ENCODE measurements at regions not wholly inside any gene's neighbourhood (a gene's known extent, or its start where the extent isn't known, plus 50 kb on each side); places are given as distances from the start of the nearest gene placed in this dataset.

DNA sequence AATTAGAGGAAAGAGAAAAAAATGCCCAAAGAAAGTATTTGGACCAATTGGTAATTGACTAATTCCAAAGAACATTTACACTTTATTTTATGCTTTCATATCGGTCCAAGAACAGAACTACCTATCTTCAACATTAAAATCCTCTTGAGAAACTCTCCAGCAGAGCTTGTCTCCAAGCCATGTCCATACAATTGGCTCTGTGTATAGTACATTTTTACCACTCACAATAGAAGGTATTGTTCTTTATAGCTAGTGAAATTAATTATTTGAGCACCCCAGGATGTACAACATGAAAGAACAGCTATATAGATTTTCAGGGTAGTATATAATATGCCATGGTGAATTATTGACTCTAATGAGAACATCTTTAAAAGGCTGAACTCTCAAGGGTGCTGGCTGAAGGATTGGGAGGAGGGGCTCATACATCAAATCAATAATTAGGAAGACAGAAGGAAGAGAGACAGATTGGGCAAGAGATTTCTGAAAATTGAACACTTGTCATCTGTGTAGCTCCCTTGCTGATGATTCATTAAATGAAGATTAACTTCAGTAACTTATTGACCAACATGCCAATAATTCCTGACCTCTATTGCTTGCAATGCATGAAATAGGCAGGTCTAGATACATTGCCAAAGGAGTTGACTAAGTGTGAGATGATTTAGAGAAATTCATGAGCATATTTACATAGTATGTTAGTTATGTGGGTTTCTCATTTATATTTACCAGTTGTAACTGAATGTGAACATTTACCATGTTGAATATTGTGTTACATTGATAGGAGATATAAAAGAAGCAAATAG, 249.7 kb downstream of the MTERF1 start:
- TF ChIP-seq, protein P1, sequence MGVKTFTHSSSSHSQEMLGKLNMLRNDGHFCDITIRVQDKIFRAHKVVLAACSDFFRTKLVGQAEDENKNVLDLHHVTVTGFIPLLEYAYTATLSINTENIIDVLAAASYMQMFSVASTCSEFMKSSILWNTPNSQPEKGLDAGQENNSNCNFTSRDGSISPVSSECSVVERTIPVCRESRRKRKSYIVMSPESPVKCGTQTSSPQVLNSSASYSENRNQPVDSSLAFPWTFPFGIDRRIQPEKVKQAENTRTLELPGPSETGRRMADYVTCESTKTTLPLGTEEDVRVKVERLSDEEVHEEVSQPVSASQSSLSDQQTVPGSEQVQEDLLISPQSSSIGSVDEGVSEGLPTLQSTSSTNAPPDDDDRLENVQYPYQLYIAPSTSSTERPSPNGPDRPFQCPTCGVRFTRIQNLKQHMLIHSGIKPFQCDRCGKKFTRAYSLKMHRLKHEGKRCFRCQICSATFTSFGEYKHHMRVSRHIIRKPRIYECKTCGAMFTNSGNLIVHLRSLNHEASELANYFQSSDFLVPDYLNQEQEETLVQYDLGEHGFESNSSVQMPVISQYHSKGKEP (tag by site-specific recombination; IDR thresholded peaks at IDR 0.05): no peak
- TF ChIP-seq, protein P2, sequence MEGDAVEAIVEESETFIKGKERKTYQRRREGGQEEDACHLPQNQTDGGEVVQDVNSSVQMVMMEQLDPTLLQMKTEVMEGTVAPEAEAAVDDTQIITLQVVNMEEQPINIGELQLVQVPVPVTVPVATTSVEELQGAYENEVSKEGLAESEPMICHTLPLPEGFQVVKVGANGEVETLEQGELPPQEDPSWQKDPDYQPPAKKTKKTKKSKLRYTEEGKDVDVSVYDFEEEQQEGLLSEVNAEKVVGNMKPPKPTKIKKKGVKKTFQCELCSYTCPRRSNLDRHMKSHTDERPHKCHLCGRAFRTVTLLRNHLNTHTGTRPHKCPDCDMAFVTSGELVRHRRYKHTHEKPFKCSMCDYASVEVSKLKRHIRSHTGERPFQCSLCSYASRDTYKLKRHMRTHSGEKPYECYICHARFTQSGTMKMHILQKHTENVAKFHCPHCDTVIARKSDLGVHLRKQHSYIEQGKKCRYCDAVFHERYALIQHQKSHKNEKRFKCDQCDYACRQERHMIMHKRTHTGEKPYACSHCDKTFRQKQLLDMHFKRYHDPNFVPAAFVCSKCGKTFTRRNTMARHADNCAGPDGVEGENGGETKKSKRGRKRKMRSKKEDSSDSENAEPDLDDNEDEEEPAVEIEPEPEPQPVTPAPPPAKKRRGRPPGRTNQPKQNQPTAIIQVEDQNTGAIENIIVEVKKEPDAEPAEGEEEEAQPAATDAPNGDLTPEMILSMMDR (tag by site-specific recombination; IDR thresholded peaks at IDR 0.05): no peak
- no peak for TF ChIP-seq EGR2 (tag by site-specific recombination; IDR thresholded peaks at IDR 0.05; ENCODE audit: low read depth)
- TF ChIP-seq, protein P3, sequence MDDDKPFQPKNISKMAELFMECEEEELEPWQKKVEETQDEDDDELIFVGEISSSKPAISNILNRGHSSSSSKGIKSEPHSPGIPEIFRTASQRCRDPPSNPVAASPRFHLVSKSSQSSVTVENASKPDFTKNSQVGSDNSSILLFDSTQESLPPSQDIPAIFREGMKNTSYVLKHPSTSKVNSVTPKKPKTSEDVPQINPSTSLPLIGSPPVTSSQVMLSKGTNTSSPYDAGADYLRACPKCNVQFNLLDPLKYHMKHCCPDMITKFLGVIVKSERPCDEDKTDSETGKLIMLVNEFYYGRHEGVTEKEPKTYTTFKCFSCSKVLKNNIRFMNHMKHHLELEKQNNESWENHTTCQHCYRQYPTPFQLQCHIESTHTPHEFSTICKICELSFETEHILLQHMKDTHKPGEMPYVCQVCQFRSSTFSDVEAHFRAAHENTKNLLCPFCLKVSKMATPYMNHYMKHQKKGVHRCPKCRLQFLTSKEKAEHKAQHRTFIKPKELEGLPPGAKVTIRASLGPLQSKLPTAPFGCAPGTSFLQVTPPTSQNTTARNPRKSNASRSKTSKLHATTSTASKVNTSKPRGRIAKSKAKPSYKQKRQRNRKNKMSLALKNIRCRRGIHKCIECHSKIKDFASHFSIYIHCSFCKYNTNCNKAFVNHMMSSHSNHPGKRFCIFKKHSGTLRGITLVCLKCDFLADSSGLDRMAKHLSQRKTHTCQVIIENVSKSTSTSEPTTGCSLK (tag by site-specific recombination; IDR thresholded peaks at IDR 0.05): no peak
- TF ChIP-seq KLF16 (tag by site-specific recombination; IDR thresholded peaks at IDR 0.05): no peak
- TF ChIP-seq, protein P4, sequence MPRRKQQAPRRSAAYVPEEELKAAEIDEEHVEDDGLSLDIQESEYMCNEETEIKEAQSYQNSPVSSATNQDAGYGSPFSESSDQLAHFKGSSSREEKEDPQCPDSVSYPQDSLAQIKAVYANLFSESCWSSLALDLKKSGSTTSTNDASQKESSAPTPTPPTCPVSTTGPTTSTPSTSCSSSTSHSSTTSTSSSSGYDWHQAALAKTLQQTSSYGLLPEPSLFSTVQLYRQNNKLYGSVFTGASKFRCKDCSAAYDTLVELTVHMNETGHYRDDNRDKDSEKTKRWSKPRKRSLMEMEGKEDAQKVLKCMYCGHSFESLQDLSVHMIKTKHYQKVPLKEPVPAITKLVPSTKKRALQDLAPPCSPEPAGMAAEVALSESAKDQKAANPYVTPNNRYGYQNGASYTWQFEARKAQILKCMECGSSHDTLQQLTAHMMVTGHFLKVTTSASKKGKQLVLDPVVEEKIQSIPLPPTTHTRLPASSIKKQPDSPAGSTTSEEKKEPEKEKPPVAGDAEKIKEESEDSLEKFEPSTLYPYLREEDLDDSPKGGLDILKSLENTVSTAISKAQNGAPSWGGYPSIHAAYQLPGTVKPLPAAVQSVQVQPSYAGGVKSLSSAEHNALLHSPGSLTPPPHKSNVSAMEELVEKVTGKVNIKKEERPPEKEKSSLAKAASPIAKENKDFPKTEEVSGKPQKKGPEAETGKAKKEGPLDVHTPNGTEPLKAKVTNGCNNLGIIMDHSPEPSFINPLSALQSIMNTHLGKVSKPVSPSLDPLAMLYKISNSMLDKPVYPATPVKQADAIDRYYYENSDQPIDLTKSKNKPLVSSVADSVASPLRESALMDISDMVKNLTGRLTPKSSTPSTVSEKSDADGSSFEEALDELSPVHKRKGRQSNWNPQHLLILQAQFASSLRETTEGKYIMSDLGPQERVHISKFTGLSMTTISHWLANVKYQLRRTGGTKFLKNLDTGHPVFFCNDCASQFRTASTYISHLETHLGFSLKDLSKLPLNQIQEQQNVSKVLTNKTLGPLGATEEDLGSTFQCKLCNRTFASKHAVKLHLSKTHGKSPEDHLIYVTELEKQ (tag by site-specific recombination; IDR thresholded peaks at IDR 0.05; ENCODE audit: borderline replicate concordance): no peak
- TF ChIP-seq ZNF324 (tag by site-specific recombination; IDR thresholded peaks at IDR 0.05): no peak
- TF ChIP-seq ZFHX2 (tag by site-specific recombination; conservative IDR thresholded peaks at IDR 0.05): no peak
- TF ChIP-seq, protein P5, sequence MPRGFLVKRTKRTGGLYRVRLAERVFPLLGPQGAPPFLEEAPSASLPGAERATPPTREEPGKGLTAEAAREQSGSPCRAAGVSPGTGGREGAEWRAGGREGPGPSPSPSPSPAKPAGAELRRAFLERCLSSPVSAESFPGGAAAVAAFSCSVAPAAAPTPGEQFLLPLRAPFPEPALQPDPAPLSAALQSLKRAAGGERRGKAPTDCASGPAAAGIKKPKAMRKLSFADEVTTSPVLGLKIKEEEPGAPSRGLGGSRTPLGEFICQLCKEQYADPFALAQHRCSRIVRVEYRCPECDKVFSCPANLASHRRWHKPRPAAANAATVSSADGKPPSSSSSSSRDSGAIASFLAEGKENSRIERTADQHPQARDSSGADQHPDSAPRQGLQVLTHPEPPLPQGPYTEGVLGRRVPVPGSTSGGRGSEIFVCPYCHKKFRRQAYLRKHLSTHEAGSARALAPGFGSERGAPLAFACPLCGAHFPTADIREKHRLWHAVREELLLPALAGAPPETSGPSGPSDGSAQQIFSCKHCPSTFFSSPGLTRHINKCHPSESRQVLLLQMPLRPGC (tag by site-specific recombination; IDR thresholded peaks at IDR 0.05): no peak
- TF ChIP-seq ZNF140 (tag by site-specific recombination; IDR thresholded peaks at IDR 0.05): no peak
- no peak for TF ChIP-seq ZSCAN23 (tag by site-specific recombination; IDR thresholded peaks at IDR 0.05)
- TF ChIP-seq ZNF138 (tag by site-specific recombination; IDR thresholded peaks at IDR 0.05; ENCODE audit: borderline replicate concordance): no peak
